Epidermal melanocyte (primary cell): ENCODE measurements at regions not wholly inside any gene's neighbourhood (a gene's known extent, or its start where the extent isn't known, plus 50 kb on each side); places are given as distances from the start of the nearest gene placed in this dataset.
"Not testable (repeated sequence)": the region's sequence is repeated elsewhere in the genome, so short reads cannot be mapped to it uniquely, and the experiment has no call there.

Experiments used
- DNase-seq: peaks from one replicate; pipeline ENCODE4 v3.0.0; 2011; ENCODE audit warnings: low spot score; ENCODE audit not compliant: insufficient read length

GRCh38 chr9:80493258-80493657 lies 921.5 kb downstream of the TLE4 start:
- DNase-seq = no peak

GRCh38 chr9:80492221-80492620 lies 920.5 kb downstream of the TLE4 start:
- no peak for DNase-seq

DNA sequence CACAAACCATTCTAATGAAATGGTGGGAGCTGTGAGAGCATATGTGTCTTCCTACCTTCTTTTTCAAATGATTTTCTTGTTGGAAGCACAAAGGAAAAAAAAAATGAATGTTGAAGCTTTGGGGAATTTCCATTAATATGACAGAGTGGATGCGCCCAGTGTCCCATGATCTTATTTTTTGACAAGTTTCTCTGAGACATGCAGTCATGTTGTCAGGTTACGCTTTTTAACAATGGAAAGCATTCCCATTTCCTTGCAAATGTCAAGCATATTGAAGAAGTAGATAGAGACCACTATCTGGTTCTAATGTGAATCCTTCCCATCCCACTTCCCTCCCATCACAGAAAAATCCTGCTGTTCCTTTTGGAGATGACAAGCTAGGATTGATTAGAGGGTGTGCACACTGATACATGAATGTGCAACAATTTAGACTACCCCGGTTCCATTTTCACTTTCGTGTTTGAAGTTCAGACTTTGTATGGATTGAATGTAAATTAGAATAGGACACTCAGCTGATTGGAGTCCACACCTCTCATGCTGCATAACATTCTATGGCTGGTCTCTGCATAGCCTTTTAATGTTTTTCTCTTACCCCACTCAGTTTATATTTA lies 919.4 kb downstream of the TLE4 start:
- no peak for DNase-seq

GRCh38 chr9:80489329-80489728 lies 917.6 kb downstream of the TLE4 start:
- no peak for DNase-seq

GRCh38 chr9:80485420-80486250 lies 913.9 kb downstream of the TLE4 start:
- no peak for DNase-seq

- DNase-seq = not testable (repeated sequence)
Observed at GRCh38 chr9:80482251-80482650, 910.5 kb downstream of the TLE4 start.

DNA sequence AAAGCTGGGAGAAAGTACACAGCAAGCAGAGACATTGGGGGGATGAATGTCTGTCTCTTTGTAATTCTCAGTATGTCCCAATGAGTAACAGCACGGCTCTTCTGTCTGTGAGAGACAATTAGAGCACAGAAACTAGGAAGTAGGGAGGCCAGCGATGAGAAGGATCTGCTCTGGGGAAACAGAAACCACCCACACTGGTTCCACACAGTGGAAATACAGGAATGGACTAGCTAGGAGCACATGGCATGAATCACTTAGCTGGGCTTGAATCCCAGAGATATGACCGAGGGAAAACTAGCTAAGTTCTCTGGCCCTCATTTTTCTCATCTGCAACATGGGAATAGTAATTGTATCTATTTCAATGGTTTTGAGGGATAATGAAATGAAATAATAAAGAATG lies 895.9 kb downstream of the TLE4 start:
- no peak for DNase-seq

DNA sequence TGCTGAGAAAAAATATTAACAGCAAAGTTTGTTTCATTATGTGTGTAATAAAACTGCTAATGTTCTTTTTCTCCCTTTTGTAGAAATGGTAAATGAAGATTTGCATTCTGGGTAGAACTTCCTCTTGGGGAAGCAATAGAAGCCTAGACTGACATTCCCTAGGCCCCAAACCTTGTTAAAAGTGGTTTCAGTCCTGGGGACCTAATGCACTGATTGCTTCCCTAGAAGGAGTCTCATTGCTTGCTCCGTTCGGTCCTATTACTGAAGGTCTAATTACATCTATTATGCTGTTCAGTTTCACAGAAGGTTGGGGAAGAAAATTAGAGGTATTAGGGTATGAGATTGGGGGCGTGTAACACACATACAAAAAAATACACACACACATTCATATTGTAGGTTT lies 893.8 kb downstream of the TLE4 start:
- no peak for DNase-seq

GRCh38 chr9:80449513-80449912 lies 877.7 kb downstream of the TLE4 start:
- no peak for DNase-seq

DNA sequence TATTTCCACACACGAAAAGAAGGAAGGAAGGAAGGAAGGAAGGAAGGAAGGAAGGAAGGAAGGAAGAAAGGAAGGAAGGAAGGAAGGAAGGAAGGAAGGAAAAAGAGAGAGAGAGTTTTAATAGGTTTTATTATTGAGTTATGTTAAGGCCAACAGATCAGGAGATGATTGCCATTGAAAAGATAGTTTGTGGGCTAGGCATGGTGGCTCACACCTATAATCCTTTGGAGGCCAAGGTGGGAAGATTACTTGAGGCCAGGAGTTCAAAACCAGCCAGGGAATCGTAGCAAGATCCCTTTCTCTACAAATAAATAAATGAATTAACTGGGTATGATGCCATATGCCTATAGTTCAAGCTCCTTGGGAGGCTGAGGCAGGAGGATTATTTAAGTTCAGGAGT lies 877.2 kb downstream of the TLE4 start:
- no peak for DNase-seq

DNA sequence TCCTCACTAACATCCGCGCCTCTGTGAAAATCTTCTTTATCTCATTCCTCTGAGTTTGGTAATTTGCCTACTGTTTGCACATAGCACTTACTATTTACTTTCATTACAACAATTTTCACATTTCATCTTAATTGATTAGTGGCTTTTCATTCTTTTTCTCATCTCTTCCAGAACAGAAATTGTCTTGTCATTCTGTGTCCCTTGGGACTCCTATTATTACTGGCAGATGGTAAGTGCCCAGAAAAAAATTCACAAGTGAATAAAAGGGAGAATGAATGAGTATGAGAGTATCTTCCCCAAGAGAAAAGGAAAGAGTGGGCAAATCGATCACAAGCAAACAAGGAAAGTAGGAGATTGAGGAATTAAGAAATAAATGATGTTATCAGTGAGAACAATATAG lies 876.1 kb downstream of the TLE4 start:
- no peak for DNase-seq

DNA sequence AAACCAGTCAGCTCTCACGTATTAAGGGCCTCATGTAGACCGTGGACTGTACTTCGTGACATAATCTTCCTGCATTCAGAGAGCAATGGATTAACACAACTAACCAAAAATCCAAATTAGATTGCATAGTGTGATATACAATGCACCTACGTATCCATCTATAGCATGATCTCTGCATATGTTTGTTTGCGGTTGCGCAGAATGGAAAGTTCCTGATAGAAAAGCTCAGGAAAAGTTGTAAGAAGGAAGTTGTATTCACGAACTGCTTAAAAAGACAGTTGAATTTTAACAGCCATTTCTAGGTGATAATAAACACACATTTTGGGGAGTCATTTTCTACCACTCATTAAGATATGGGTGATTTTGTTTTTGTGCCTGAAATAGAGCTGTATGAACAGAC lies 869.0 kb downstream of the TLE4 start:
- DNase-seq = no peak

GRCh38 chr9:80437825-80438224 lies 866.1 kb downstream of the TLE4 start:
- no peak for DNase-seq

GRCh38 chr9:80437091-80437640 lies 865.4 kb downstream of the TLE4 start:
- DNase-seq = no peak

- DNase-seq = no peak
Observed at GRCh38 chr9:80435591-80435990, 863.8 kb downstream of the TLE4 start.

DNA sequence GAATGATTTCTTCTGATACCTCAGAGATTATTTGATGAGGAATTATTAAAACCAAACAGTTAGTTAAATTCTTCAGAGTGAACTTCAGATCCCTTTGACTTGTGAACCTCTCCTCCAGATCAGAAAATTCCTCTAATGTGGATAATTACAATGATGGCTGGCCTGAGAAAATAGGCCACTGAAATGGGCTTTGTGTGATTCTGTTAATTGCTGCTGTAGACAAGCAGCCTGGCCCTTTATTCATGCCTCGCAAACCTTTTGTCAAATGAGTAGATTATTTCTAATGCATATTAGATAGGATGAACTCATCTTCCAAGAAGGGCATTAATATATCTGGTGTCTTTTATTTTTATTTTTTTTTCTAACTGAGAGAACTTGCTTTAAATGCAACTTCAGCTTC lies 855.2 kb downstream of the TLE4 start:
- no peak for DNase-seq

DNA sequence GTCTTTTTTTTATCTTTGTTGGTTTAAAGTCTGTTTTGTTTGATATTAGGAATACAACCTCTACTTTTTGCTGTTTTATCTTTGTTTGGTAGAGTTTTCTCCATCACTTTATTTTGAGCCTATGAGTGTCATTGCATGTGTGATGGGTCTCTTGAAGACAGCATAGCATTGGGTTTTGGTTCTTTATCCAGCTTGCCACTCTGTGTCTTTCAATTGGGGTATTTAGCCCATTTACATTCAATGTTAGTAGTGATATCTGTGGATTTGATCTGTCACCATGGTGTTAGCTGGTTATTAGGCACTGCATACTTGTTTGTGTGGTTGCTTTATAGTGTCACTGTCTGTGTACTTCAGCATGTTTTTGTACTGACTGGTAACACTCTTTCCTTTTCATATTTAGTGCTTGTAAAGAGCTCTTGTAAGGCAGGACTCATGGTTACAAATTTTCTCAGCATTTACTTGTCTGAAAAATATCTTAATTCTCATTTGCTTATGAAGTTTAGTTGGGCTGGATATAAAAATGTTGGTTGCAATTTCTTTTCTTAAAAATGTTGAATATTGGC lies 845.5 kb downstream of the TLE4 start:
- DNase-seq = no peak

- no peak for DNase-seq
Observed at GRCh38 chr9:80410106-80410505, 838.3 kb downstream of the TLE4 start.

GRCh38 chr9:80407220-80407619 lies 835.5 kb downstream of the TLE4 start:
- DNase-seq = no peak

DNA sequence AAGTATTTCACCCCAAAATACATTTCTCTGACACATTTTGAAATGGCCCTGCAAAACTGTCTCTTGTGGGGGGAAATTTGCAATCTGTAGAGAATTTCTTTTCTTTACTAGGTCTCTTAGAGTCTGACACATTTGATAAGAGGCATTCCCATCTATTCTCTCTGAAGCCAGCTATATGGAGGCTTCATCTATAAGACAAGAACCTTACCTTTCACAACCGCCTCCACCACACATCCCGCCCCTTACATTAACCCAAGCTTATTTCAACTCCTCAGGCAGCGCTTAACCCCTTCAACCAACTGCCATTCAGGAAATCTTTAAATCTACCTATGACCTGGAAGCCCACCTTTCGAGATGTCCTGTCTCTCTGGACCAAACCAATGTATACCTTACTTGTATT lies 829.5 kb downstream of the TLE4 start:
- no peak for DNase-seq

DNA sequence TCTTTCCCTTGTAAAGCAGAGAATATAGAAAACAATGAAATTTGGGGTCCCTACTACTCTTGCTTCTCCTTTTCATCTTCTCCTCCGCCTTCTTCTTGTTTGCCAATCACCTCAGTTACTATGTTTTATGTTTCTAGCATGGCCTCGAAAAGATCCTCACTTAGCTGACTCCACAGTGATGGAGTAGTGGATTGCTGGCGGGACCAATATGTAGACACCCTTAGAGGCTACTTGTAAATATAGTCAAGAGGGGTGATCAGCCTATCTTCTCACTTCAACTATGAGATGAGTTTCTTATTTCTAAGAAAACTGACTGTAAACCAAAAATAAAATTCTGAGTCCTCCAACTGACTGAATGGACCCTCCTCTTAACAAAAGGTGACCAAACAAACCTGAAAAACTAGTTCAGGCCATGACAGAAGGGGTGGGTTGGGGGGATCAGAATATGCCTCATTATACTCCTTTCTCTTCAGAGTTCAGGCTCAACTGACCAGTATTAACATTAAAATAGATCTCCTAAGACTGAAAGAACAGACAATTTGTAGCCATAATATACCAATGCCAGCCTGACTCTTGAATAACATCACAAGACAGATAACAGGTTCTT lies 829.0 kb downstream of the TLE4 start:
- DNase-seq = no peak

DNA sequence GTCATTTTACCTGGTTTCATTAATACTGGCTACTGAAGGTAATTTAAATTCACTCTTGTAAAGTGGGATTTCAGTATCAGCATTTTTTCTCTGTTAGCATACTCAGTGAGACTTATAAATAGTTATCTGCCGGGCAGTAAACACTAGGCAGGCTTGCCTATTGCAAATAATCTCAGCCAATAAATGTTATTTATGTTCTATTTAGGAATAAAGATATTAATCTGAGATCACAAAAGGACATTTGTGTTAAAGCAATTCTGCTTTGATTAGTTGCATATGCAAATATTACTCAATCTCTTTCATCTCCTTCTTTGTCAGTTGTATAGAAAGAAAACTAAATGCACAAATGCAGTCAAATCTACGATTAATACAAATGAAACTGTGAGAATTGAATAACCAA lies 827.8 kb downstream of the TLE4 start:
- DNase-seq = no peak
